ENCODE measurements at regions not wholly inside any gene's neighbourhood (a gene's known extent, or its start where the extent isn't known, plus 50 kb on each side); places are given as distances from the start of the nearest gene placed in this dataset. TPM values are rescaled to one million over a fixed set of nuclear protein-coding genes. Genes with fewer than 3 reads are reported as not detected.

Small RNA genes in the stretch of these regions (microRNA-seq; reads per million reads assigned to microRNA genes)
- not detected for gene Z96811.1 (ENCODE audit: insufficient read depth, insufficient read length)

Small RNA genes in the stretch of these regions (small RNA-seq; reads per million reads assigned to genes)
- gene Z96811.1 = 0 reads per million in 5 experiments

All from IMR-90 (cell line).